GM12872 (cell line): ENCODE measurements at regions not wholly inside any gene's neighbourhood (a gene's known extent, or its start where the extent isn't known, plus 50 kb on each side); places are given as distances from the start of the nearest gene placed in this dataset.

ENCODE experiments used
- TF ChIP-seq, protein P1 (sequence below): IDR thresholded peaks from 3 replicates; pipeline ENCODE4 v1.5.1; 2011; ENCODE audit warnings: low read depth, mild to moderate bottlenecking, low read length, moderate library complexity; ENCODE audit not compliant: insufficient read depth

DNA sequence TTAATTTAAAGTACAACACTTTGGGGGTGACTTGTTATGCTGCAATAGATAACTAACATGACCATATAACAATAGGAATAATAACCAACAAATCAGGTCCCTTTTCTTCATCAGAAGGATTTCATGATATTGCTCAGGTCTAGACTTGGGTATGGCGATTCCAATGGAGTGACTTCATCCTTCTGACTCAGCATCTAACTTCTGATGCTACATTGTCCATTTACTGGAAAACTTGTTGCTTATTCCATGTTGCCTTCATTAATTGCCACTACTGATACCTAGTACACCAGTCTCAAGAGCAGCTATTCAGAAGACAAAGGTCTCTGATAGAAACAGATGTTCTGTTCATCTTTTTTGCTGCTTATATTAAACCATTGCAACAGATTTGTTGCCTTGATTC lies 324.3 kb downstream of the TGFB2 start:
- TF ChIP-seq, protein P1, sequence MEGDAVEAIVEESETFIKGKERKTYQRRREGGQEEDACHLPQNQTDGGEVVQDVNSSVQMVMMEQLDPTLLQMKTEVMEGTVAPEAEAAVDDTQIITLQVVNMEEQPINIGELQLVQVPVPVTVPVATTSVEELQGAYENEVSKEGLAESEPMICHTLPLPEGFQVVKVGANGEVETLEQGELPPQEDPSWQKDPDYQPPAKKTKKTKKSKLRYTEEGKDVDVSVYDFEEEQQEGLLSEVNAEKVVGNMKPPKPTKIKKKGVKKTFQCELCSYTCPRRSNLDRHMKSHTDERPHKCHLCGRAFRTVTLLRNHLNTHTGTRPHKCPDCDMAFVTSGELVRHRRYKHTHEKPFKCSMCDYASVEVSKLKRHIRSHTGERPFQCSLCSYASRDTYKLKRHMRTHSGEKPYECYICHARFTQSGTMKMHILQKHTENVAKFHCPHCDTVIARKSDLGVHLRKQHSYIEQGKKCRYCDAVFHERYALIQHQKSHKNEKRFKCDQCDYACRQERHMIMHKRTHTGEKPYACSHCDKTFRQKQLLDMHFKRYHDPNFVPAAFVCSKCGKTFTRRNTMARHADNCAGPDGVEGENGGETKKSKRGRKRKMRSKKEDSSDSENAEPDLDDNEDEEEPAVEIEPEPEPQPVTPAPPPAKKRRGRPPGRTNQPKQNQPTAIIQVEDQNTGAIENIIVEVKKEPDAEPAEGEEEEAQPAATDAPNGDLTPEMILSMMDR = no peak

DNA sequence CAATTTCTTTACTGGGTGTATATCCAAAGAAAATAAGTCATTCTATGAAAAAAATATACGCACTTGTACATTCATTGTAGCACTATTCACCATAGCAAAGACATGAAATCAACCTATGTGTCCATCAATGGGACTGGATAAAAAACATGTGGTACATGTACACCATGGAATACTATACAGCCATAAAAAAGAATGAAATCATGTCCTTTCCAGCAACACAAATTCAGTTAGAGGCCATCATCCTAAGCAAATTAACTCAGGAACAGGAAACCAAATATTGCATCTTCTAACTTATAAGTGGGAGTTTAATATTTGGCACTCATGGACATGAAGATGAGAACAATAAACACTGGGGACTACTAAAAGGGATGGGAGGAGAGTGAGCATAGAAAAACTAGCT lies 325.7 kb downstream of the TGFB2 start:
- TF ChIP-seq, protein P1 = no peak

DNA sequence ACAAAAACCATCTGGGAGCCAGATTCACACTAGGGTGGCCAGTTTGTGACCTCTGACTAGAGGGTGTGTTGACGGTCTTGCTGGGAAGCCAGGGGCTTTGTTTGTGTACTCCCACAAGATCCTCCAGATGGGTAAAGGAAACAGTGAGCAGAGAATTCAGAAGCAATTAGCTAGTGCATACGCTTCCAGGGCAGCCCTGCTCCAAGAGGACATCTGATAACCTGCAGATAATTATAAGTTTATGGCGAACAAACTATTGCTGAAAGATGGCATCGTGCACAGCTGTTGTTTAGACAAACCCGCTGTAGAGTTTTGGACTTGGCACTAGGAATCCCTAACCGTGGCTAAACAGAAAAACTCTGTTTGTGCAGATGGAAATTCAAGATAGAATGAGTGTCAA lies 326.4 kb downstream of the TGFB2 start:
- TF ChIP-seq, protein P1 = no peak

DNA sequence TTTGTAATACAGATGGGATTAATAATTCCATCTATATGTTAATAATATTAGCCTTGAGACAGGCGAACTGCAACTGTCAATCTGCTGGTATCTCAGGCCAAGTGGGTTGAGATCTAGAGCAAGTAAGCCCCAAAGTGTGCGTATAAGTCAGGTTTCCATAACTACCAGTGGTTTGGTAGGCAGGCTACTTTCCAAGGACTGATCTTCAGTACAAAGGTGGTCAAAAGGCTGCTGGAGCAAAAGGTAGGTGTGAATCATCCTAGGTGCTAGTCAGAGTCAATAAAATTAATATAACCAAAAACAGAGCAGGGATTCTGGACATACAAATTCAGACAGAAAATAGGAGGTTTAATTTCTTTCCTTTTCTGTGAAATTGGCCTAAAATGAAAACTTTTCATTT lies 328.0 kb downstream of the TGFB2 start:
- TF ChIP-seq, protein P1 = no peak

DNA sequence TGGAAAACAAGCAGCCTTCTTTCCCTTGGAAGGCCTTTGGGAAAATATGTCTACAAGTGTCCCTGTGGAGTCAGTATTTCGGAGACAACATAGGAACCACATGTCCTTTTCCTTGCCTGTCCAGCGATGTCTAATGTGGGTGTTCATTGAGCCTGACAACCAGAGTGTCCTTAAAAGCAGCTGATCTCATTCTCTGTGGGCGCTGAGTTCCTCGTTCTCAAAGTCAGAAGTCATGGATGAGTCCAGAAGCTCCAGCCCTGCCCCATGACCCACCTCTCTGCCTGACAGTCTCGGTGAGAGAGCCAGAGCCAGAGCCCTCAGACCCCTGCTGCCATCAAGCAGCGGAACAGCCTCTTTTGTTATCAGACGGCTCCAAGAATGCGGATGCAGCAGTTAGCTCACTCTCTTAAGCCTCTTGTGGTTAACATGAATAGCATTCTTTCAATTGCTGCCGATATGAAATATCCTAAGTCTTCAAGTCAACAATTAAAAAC lies 329.2 kb downstream of the TGFB2 start:
- TF ChIP-seq, protein P1 = no peak

DNA sequence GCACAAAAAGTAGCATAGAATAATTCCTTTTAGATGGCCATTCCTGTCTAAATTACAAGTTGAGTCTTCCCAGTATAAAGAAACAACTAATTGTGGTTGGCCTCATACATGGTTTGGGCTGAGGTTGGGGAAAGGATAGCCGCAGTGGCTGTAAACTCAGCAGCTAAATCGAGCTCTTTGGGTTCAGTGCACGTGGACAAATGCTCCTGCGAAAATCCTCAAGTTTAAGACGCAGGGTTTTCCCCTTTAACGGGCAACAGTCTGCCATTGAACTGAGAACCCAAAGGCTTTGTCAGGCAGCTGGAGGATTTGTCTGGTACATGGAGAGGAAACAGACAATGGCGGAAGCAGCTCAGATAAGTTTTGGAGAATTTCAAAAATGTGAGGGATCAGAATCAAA lies 331.9 kb downstream of the TGFB2 start:
- TF ChIP-seq, protein P1 = no peak

DNA sequence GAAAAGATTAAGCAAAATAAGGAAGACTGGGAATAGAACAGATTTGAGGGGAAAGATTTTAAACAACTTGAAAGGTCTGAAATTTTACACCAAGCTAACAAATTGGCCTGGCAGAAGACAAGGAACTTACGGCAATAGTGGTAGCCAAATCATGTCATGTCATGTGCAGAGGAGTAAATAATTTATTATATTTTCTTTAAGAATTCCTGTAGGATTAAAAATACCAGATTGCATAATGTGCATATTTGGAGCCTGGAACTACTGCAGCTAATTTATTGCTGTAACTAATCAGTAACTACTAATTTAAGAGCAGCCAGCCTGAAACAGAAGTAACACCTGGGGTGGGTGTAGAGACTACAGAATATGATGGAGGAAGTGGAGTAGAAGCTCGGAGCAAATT lies 334.3 kb downstream of the TGFB2 start:
- TF ChIP-seq, protein P1 = no peak
